Panc1 (cell line): ENCODE measurements at regions not wholly inside any gene's neighbourhood (a gene's known extent, or its start where the extent isn't known, plus 50 kb on each side); places are given as distances from the start of the nearest gene placed in this dataset.

Source experiments
- ATAC-seq: fragments of 200-7000 bp; cut with Tn5 transposase; 2 replicates; pipeline ENCODE4 v1.9.1; 2020; ENCODE audit warnings: mild to moderate bottlenecking, moderate library complexity
- BruUV-seq: library from RNA; stranded (reverse); fragments of 400-500 nt; replicated peaks from 2 replicates; lab custom pipeline; 2021; lab: Mats Ljungman, UMichigan
- CTCF ChIA-PET: fragments of 300-600 bp; sonication (Branson Sonifier 250); formaldehyde crosslinking; loops from one replicate; lab custom pipeline; 2022; ENCODE audit warnings: antibody characterized with exemption; lab: Charles Lee
- POLR2A ChIA-PET: fragments of 300-600 bp; sonication (Branson Sonifier 250); formaldehyde crosslinking; loops from one replicate; lab custom pipeline; 2022; ENCODE audit warnings: antibody characterized with exemption; lab: Charles Lee
- DNase-seq: peaks from one replicate; pipeline ENCODE4 v3.0.0-alpha.2; 2010; ENCODE audit warnings: low read depth, low spot score
- H3K27ac ChIP-seq: 2 replicates; pipeline ENCODE4 v1.5.1; 2011; ENCODE audit warnings: mild to moderate bottlenecking, low read length, inconsistent platforms
- H3K27me3 ChIP-seq: fragments of 200-500 bp; sonication (Bioruptor generic); 2 replicates; pipeline ENCODE4 v1.6.0; 2014; ENCODE audit warnings: low read length, inconsistent platforms; ENCODE audit not compliant: control insufficient read depth, insufficient read depth
- H3K36me3 ChIP-seq: fragments of 200-500 bp; sonication (Bioruptor generic); 2 replicates; pipeline ENCODE4 v1.5.1; 2014; ENCODE audit warnings: inconsistent platforms, mild to moderate bottlenecking, low read length, moderate library complexity; ENCODE audit not compliant: control insufficient read depth, insufficient read depth
- H3K4me1 ChIP-seq: 2 replicates; pipeline ENCODE4 v1.5.1; 2011; ENCODE audit warnings: inconsistent platforms, mild to moderate bottlenecking, low read length, moderate library complexity; ENCODE audit not compliant: control insufficient read depth, insufficient read depth
- H3K4me3 ChIP-seq, 2 experiments: 2 replicates each; pipeline ENCODE4 v1.5.1; 2011 to 2012; ENCODE audit warnings: low read depth in 2 of 2, low read length in 2 of 2, mild to moderate bottlenecking in 2 of 2, inconsistent platforms in 1 of 2, moderate library complexity in 1 of 2
- H3K9me3 ChIP-seq: fragments of 200-500 bp; sonication (Bioruptor generic); 2 replicates; pipeline ENCODE4 v1.5.1; 2014; ENCODE audit warnings: low read depth, mild to moderate bottlenecking, inconsistent platforms, low read length, moderate library complexity; ENCODE audit not compliant: control insufficient read depth, insufficient read depth
- CTCF ChIP-seq: fragments of 450-650 bp; IDR thresholded peaks from 2 replicates; pipeline ENCODE4 v1.5.1; 2017; ENCODE audit warnings: mild to moderate bottlenecking
- POLR2AphosphoS5 ChIP-seq: IDR thresholded peaks from 2 replicates; pipeline ENCODE4 v1.6.1; 2012; ENCODE audit warnings: mild to moderate bottlenecking, low read depth, low read length, moderate library complexity
- REST ChIP-seq, 2 experiments: IDR thresholded peaks; 2 replicates each; pipeline ENCODE4 v1.6.1; 2011 to 2012; ENCODE audit warnings: low read depth in 2 of 2, control low read depth in 1 of 2, low read length in 1 of 2, mild to moderate bottlenecking in 1 of 2, moderate library complexity in 1 of 2; ENCODE audit not compliant: insufficient read depth in 1 of 2
- SIN3A ChIP-seq: IDR thresholded peaks from 2 replicates; pipeline ENCODE4 v1.6.1; 2012; ENCODE audit warnings: low read depth, mild to moderate bottlenecking, low read length, moderate library complexity, borderline replicate concordance; ENCODE audit not compliant: insufficient read depth
- TCF7L2 ChIP-seq: IDR thresholded peaks from 2 replicates; pipeline ENCODE4 v1.6.1; 2011; ENCODE audit warnings: mild to moderate bottlenecking, low read depth, low read length, inconsistent platforms
- in situ Hi-C: cut with HindIII; loops from 2 replicates; pipeline ENCODE4 v1.10.0; 2016; ENCODE audit warnings: low sequenced_read_pairs, low pct_unique_long_range_greater_than_20kb
- intact Hi-C: fragments of 100-400 bp; cut with micrococcal nuclease; formaldehyde crosslinking; loops from one replicate; pipeline ENCODE4 v1.10.0; 2022; ENCODE audit not compliant: unreplicated experiment

- ATAC-seq (no peak), DNase-seq (no peak)
- intact Hi-C loops, result loop anchor here (10.0 kb wide), 1 partner anchor 56 kb away; no protein-coding TSS in a partner anchor
- H3K27ac ChIP-seq, result peak overlapping the region; percentile 91
- no peaks in the 10 kb centered on the region for H3K36me3 ChIP-seq
- H3K4me1 ChIP-seq, result peaks cover 92% of the 10 kb centered on the region
- H3K27me3 ChIP-seq, result no peaks in the 10 kb centered on the region
- in situ Hi-C loops, result no loop called here
- no TSS peak for BruUV-seq
- H3K4me3 ChIP-seq, result no peak overlapping the region
- CTCF ChIA-PET, result interaction anchor here (0.7 to 1.1 kb wide), 2 partner anchors 39 to 142 kb away, joined by 3 to 4 read pairs; no protein-coding TSS in a partner anchor
- H3K9me3 ChIP-seq, result no peaks in the 10 kb centered on the region
- POLR2A ChIA-PET, result no interaction called here
- TF ChIP-seq CTCF, result no peak
- TF ChIP-seq TCF7L2, result no peak
- no peak; the same call in 1 of the 2 replicates for TF ChIP-seq POLR2AphosphoS5
- no peak for TF ChIP-seq REST (IDR thresholded peaks at IDR 0.05; ENCODE audit: insufficient read depth in 1 of 2, low read depth in 2 of 2, low read length in 1 of 2)
- no peak for TF ChIP-seq SIN3A
These were observed 250.1 kb downstream of the SEC14L1 start for GRCh38 chr17:77390870-77391269.

- no peak for TF ChIP-seq CTCF
- TF ChIP-seq SIN3A, result no peak
- no peak for TF ChIP-seq TCF7L2
- TF ChIP-seq REST (IDR thresholded peaks at IDR 0.05; ENCODE audit: insufficient read depth in 1 of 2, low read depth in 2 of 2, low read length in 1 of 2), result no peak
- 0 out of 2 replicates have a peak, but pooled peaks have one; percentile 15 for TF ChIP-seq POLR2AphosphoS5
- peak overlapping the region in 1 of 2 experiments; percentile 11; a peak in 2 of 4 replicates for H3K4me3 ChIP-seq
- peak overlapping the region; percentile 91 for H3K27ac ChIP-seq
- ATAC-seq (peak; percentile 62), DNase-seq (peak; percentile 54)
- peaks cover 82% of the 10 kb centered on the region for H3K4me1 ChIP-seq
- intact Hi-C loops (loop anchor here (10.0 kb wide), 1 partner anchor 57 kb away; no protein-coding TSS in a partner anchor), in situ Hi-C loops (no loop called here)
- H3K9me3 ChIP-seq, result no peaks in the 10 kb centered on the region
- POLR2A ChIA-PET, result interaction anchor here (0.7 kb wide), 1 partner anchor 179 kb away, joined by 3 read pairs; no protein-coding TSS in a partner anchor
- H3K36me3 ChIP-seq, result no peaks in the 10 kb centered on the region
- H3K27me3 ChIP-seq, result no peaks in the 10 kb centered on the region
- CTCF ChIA-PET, result interaction anchor here (1.0 to 1.3 kb wide), 2 partner anchors 9 kb away, joined by 5 to 6 read pairs; no protein-coding TSS in a partner anchor
- no TSS peak for BruUV-seq
These were observed 251.1 kb downstream of the SEC14L1 start for GRCh38 chr17:77391668-77392375.
